GM23338 (cell line): ENCODE measurements at regions not wholly inside any gene's neighbourhood (a gene's known extent, or its start where the extent isn't known, plus 50 kb on each side); places are given as distances from the start of the nearest gene placed in this dataset.

ENCODE experiments used
- ATAC-seq: fragments of 200-7000 bp; cut with Tn5 transposase; 3 replicates; pipeline ENCODE4 v1.9.1; 2020
- DNase-seq: peaks from one replicate; pipeline ENCODE4 v3.0.0-alpha.2; 2015; ENCODE audit warnings: low spot score
- H2AFZ ChIP-seq: fragments of 200-600 bp; sonication (generic); 2 replicates; pipeline ENCODE4 v1.8.0; 2016; ENCODE audit warnings: antibody characterized with exemption, mild to moderate bottlenecking, moderate library complexity
- H3F3A ChIP-seq: fragments of 200-600 bp; sonication (generic); replicated peaks from 2 replicates; pipeline ENCODE4 v1.8.0; 2017; ENCODE audit warnings: antibody characterized with exemption, mixed run types, low read depth
- H3K27ac ChIP-seq: fragments of 200-600 bp; sonication (generic); 2 replicates; pipeline ENCODE4 v1.6.1; 2016; ENCODE audit warnings: low read depth
- H3K27me3 ChIP-seq: fragments of 200-600 bp; sonication (generic); 2 replicates; pipeline ENCODE4 v1.8.0; 2016; ENCODE audit warnings: mild to moderate bottlenecking, mixed run types, moderate library complexity; ENCODE audit not compliant: insufficient read depth
- H3K36me3 ChIP-seq: fragments of 200-600 bp; sonication (generic); 2 replicates; pipeline ENCODE4 v1.8.0; 2016; ENCODE audit warnings: mild to moderate bottlenecking; ENCODE audit not compliant: insufficient read depth
- H3K4me1 ChIP-seq: fragments of 200-600 bp; sonication (generic); 2 replicates; pipeline ENCODE4 v1.8.0; 2016; ENCODE audit warnings: mild to moderate bottlenecking, moderate library complexity; ENCODE audit not compliant: insufficient read depth
- H3K4me2 ChIP-seq: fragments of 200-600 bp; sonication (generic); 2 replicates; pipeline ENCODE4 v1.7.1; 2017; ENCODE audit warnings: mixed run types
- H3K4me3 ChIP-seq: fragments of 200-600 bp; sonication (generic); 2 replicates; pipeline ENCODE4 v1.6.1; 2016; ENCODE audit warnings: mixed run types
- H3K79me2 ChIP-seq: fragments of 200-600 bp; sonication (generic); replicated peaks from 2 replicates; pipeline ENCODE4 v1.8.0; 2017; ENCODE audit warnings: mild to moderate bottlenecking; ENCODE audit not compliant: insufficient read depth
- H3K9me2 ChIP-seq: fragments of 200-600 bp; sonication (generic); 2 replicates; pipeline ENCODE4 v1.8.0; 2017; ENCODE audit not compliant: insufficient read depth
- H4K20me1 ChIP-seq: fragments of 200-600 bp; sonication (generic); replicated peaks from 2 replicates; pipeline ENCODE4 v1.8.0; 2017; ENCODE audit warnings: mild to moderate bottlenecking; ENCODE audit not compliant: insufficient read depth
- H3K27ac Mint-ChIP-seq: 2 replicates; pipeline ENCODE4 v1.8.0; 2020; ENCODE audit warnings: inconsistent platforms, mild to moderate bottlenecking, moderate library complexity, mixed read lengths
- H3K27me3 Mint-ChIP-seq: 3 replicates; pipeline ENCODE4 v1.8.0; 2022; ENCODE audit warnings: low read depth, mild to moderate bottlenecking, moderate library complexity, mixed read lengths, inconsistent platforms; ENCODE audit not compliant: insufficient read depth, poor library complexity
- H3K36me3 Mint-ChIP-seq: 3 replicates; pipeline ENCODE4 v1.8.0; 2021; ENCODE audit warnings: low read depth, mild to moderate bottlenecking, inconsistent platforms, moderate library complexity, mixed read lengths
- H3K4me1 Mint-ChIP-seq: 3 replicates; pipeline ENCODE4 v1.8.0; 2020; ENCODE audit warnings: mild to moderate bottlenecking, inconsistent platforms, mixed read lengths
- H3K4me3 Mint-ChIP-seq: 3 replicates; pipeline ENCODE4 v1.8.0; 2021; ENCODE audit warnings: moderate library complexity, mild to moderate bottlenecking, inconsistent platforms, mixed read lengths
- H3K9me3 Mint-ChIP-seq: 3 replicates; pipeline ENCODE4 v1.8.0; 2020; ENCODE audit warnings: moderate library complexity, mild to moderate bottlenecking, inconsistent platforms, mixed read lengths
- CTCF ChIP-seq, 2 experiments: fragments of 200-600 bp in 1 of 2; sonication (generic) in 1 of 2; conservative IDR thresholded peaks; 2 replicates each; pipeline versions ENCODE4 v1.5.1 to v1.6.1; 2016 to 2017; ENCODE audit warnings: antibody characterized with exemption in 2 of 2, low read depth in 2 of 2, mild to moderate bottlenecking in 2 of 2, moderate library complexity in 1 of 2
- EZH2phosphoT487 ChIP-seq: fragments of 200-600 bp; sonication (generic); IDR thresholded peaks from one replicate; pipeline ENCODE4 v1.8.1; 2018; ENCODE audit warnings: antibody characterized with exemption; ENCODE audit not compliant: unreplicated experiment
- JUNB ChIP-seq: IDR thresholded peaks from one replicate; pipeline ENCODE4 v1.6.1; 2016; ENCODE audit warnings: antibody characterized with exemption; ENCODE audit not compliant: unreplicated experiment
- POLR2AphosphoS5 ChIP-seq: IDR thresholded peaks from 2 replicates; pipeline ENCODE4 v1.6.1; 2016; ENCODE audit warnings: antibody characterized with exemption, low read depth
- REST ChIP-seq: IDR thresholded peaks from one replicate; pipeline ENCODE4 v1.6.1; 2018; ENCODE audit warnings: antibody characterized with exemption; ENCODE audit not compliant: unreplicated experiment
- STAT1 ChIP-seq: IDR thresholded peaks from one replicate; pipeline ENCODE4 v1.6.1; 2016; ENCODE audit warnings: antibody characterized with exemption; ENCODE audit not compliant: unreplicated experiment
- ZNF114 ChIP-seq: fragments of 250-450 bp; sonication (Bioruptor Pico); IDR thresholded peaks from 2 replicates; pipeline ENCODE4 v1.5.0; 2020; ENCODE audit warnings: mild to moderate bottlenecking, moderate library complexity
- ZNF462 ChIP-seq: fragments of 250-450 bp; sonication (Bioruptor Pico); IDR thresholded peaks from 2 replicates; pipeline ENCODE4 v1.5.0; 2020; ENCODE audit warnings: mild to moderate bottlenecking, moderate library complexity

GRCh38 chr6:134452906-134453305 lies 135.0 kb upstream of the SGK1 start:
- H3F3A ChIP-seq, result no peaks in the 10 kb centered on the region
- H3K79me2 ChIP-seq, result no peaks in the 10 kb centered on the region
- no peak for DNase-seq
- H3K27ac ChIP-seq, result no peak overlapping the region
- H3K27me3 ChIP-seq, result no peaks in the 10 kb centered on the region
- no peaks in the 10 kb centered on the region for H3K36me3 ChIP-seq
- H3K27me3 Mint-ChIP-seq, result no peaks in the 10 kb centered on the region
- TF ChIP-seq JUNB (no peak), EZH2phosphoT487 (no peak), ZNF462 (CRISPR knock-in tag) (no peak), REST (no peak), CTCF (conservative IDR thresholded peaks at IDR 0.05; ENCODE audit: low read depth in 2 of 2) (no peak), STAT1 (no peak), POLR2AphosphoS5 (no peak), ZNF114 (CRISPR knock-in tag) (no peak)
- H3K27ac Mint-ChIP-seq, result no peak overlapping the region
- peaks cover 17% of the 10 kb centered on the region for H3K4me1 Mint-ChIP-seq
- no peaks in the 10 kb centered on the region for H3K9me3 Mint-ChIP-seq
- H3K4me3 ChIP-seq, result no peak overlapping the region
- no peak overlapping the region for H3K4me3 Mint-ChIP-seq
- no peak overlapping the region for H2AFZ ChIP-seq
- ATAC-seq, result no peak
- no peaks in the 10 kb centered on the region for H4K20me1 ChIP-seq
- H3K36me3 Mint-ChIP-seq, result no peaks in the 10 kb centered on the region
- no peaks in the 10 kb centered on the region for H3K9me2 ChIP-seq
- H3K4me1 ChIP-seq, result peaks cover 15% of the 10 kb centered on the region
- no peak overlapping the region for H3K4me2 ChIP-seq
